ENCODE measurements at regions not wholly inside any gene's neighbourhood (a gene's known extent, or its start where the extent isn't known, plus 50 kb on each side); places are given as distances from the start of the nearest gene placed in this dataset.
A peak's percentile ranks its signal among the peaks of the same experiment; 100 is the strongest.

DNA sequence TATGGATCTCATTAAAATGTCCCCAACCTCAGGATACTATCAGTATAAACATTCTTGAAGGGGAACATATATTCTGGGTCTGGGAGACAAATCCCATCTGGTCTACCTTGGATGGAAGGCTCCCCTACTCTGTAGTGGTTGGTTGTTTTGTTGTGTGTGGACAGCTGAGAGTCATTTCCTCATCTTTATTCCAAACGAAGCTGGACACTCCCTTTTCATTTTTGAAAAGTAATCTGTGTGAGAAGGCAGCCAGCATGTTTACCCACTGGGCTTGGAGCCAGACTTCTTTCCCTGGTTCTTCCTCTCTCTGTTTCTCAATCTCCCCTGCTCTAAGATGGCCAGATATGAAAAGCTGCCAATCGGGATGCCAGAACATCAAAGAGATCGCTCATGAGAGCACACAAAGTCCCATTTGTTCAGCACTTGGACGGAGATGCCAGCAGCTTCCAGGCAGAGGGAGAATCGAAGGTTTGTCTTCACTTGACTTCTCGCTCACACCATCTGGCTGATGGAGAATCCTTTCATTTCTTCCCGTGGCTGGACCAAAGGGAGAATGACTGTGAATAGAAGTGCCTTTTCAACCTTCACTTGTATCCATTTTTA is 108.1 kb upstream of the AGR3 start (continued):
- TF ChIP-seq ZNF232 (CRISPR knock-in tag; IDR thresholded peaks at IDR 0.05; ENCODE audit: borderline replicate concordance) (peak; percentile 78; the same call in 1 of the 2 replicates), TBX2 (CRISPR knock-in tag; IDR thresholded peaks at IDR 0.05; ENCODE audit: borderline replicate concordance) (peak; percentile 98), NRL (CRISPR knock-in tag; IDR thresholded peaks at IDR 0.05; ENCODE audit: borderline replicate concordance) (no peak), ZNF446 (CRISPR knock-in tag; IDR thresholded peaks at IDR 0.05) (no peak), ZNF678 (CRISPR knock-in tag; IDR thresholded peaks at IDR 0.05) (no peak), RXRB (CRISPR knock-in tag; IDR thresholded peaks at IDR 0.05; ENCODE audit: borderline replicate concordance) (peak; percentile 94), RCOR2 (CRISPR knock-in tag; IDR thresholded peaks at IDR 0.05) (peak; percentile 99), ZNF746 (CRISPR knock-in tag; IDR thresholded peaks at IDR 0.05) (no peak), ZNF768 (CRISPR knock-in tag; IDR thresholded peaks at IDR 0.05) (no peak), FOXJ3 (CRISPR knock-in tag; IDR thresholded peaks at IDR 0.05; ENCODE audit: borderline replicate concordance) (peak; percentile 99), BHLHE40 (IDR thresholded peaks at IDR 0.05; ENCODE audit: low read length) (peak; percentile 60), ZBTB42 (CRISPR knock-in tag; IDR thresholded peaks at IDR 0.05) (no peak), ELF1 (CRISPR knock-in tag; IDR thresholded peaks at IDR 0.05) (peak; percentile 71), REXO4 (CRISPR knock-in tag; IDR thresholded peaks at IDR 0.05; ENCODE audit: borderline replicate concordance) (no peak), ZNF333 (CRISPR knock-in tag; IDR thresholded peaks at IDR 0.05; ENCODE audit: borderline replicate concordance) (no peak), ZNF607 (CRISPR knock-in tag; IDR thresholded peaks at IDR 0.05; ENCODE audit: borderline replicate concordance) (no peak), HNRNPK (IDR thresholded peaks at IDR 0.05; ENCODE audit: low read depth, low read length, poor library complexity, severe bottlenecking) (no peak), ARNTL (CRISPR knock-in tag; IDR thresholded peaks at IDR 0.05) (peak; percentile 60; the same call in 1 of the 2 replicates), ZFP36L1 (CRISPR knock-in tag; IDR thresholded peaks at IDR 0.05) (peak; percentile 93; the same call in 1 of the 2 replicates), ZNF749 (CRISPR knock-in tag; IDR thresholded peaks at IDR 0.05; ENCODE audit: borderline replicate concordance) (peak; percentile 84; the same call in 1 of the 2 replicates), HOXA5 (CRISPR knock-in tag; IDR thresholded peaks at IDR 0.05) (peak; percentile 81; the same call in 1 of the 2 replicates), SRY (CRISPR knock-in tag; IDR thresholded peaks at IDR 0.05) (no peak), PAF1 (CRISPR knock-in tag; IDR thresholded peaks at IDR 0.05) (no peak), RFXAP (CRISPR knock-in tag; IDR thresholded peaks at IDR 0.05; ENCODE audit: borderline replicate concordance) (peak; percentile 89; the same call in 1 of the 2 replicates)
- TF ChIP-seq, protein P1, sequence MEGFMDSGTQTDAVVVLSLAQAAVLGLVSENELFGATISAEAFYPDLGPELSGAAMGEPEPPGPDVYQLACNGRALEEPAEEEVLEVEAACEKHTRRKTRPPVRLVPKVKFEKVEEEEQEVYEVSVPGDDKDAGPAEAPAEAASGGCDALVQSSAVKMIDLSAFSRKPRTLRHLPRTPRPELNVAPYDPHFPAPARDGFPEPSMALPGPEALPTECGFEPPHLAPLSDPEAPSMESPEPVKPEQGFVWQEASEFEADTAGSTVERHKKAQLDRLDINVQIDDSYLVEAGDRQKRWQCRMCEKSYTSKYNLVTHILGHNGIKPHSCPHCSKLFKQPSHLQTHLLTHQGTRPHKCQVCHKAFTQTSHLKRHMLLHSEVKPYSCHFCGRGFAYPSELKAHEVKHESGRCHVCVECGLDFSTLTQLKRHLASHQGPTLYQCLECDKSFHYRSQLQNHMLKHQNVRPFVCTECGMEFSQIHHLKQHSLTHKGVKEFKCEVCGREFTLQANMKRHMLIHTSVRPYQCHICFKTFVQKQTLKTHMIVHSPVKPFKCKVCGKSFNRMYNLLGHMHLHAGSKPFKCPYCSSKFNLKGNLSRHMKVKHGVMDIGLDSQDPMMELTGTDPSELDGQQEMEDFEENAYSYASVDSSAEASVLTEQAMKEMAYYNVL (CRISPR knock-in tag; IDR thresholded peaks at IDR 0.05; ENCODE audit: borderline replicate concordance): peak; percentile 100
- TF ChIP-seq, protein P2, sequence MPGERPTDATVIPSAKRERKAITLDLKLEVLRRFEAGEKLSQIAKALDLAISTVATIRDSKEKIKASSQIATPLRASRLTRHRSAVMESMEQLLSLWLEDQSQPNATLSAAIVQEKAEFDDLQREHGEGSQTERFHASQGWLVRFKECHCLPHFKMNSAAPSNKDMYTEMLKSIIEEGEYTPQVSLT (CRISPR knock-in tag; IDR thresholded peaks at IDR 0.05; ENCODE audit: borderline replicate concordance, low read depth): no peak
- TF ChIP-seq, protein P3, sequence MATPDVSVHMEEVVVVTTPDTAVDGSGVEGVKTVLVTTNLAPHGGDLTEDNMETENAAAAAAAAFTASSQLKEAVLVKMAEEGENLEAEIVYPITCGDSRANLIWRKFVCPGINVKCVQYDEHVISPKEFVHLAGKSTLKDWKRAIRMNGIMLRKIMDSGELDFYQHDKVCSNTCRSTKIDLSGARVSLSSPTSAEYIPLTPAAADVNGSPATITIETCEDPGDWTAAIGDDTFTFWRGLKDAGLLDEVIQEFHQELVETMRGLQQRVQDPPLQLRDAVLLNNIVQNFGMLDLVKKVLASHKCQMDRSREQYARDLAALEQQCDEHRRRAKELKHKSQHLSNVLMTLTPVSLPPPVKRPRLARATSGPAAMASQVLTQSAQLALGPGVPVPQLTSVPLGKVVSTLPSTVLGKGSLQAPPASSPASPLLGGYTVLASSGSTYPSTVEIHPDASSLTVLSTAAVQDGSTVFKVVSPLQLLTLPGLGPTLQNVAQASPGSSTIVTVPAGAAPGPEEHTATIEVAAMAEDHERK (CRISPR knock-in tag; IDR thresholded peaks at IDR 0.05; ENCODE audit: low read depth): no peak
- TF ChIP-seq, protein P4, sequence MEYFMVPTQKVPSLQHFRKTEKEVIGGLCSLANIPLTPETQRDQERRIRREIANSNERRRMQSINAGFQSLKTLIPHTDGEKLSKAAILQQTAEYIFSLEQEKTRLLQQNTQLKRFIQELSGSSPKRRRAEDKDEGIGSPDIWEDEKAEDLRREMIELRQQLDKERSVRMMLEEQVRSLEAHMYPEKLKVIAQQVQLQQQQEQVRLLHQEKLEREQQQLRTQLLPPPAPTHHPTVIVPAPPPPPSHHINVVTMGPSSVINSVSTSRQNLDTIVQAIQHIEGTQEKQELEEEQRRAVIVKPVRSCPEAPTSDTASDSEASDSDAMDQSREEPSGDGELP (IDR thresholded peaks at IDR 0.05; ENCODE audit: borderline replicate concordance, low read depth): peak; percentile 94

Data from HepG2 (cell line).